ENCODE measurements at regions not wholly inside any gene's neighbourhood (a gene's known extent, or its start where the extent isn't known, plus 50 kb on each side); places are given as distances from the start of the nearest gene placed in this dataset.

DNA sequence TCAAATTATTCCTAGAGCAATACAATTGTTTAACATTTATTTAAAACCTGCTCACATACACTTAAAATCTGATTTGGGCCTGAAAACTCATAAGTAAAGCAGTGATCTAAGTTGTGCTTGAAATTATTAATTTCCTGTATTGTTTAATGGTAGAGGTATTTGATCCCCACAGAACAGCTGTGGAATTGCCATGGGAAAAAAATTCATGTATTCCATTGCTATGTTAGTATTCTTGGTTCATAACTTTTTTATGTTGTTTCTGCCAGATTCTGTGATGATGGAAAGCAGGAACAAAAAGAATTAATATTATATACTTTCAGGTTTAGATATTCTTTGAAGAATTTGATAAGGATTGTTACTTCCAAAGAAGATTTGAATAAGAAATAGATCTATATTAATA, 831.5 kb upstream of the NR2F2 start:
- DNase-seq (ENCODE audit: low spot score), result no peak

DNA sequence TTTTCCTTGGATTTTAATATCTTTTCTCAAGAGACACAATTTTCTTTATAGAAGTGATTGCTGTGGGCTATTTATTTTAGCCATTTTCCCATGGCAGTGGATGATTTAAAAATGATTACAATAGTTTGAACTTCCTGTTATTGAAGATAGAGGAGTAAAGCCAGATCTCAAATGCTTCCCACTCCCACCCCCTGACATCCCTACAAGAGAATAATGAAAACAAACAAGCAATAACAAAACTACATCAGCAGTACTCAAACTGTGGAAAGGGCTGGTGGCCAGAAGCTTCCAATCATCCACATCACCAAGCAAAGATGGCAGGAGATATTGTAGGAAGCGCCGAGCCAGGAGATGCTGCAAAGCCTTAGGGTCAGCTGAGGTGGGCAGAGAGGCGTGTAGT, 831.1 kb upstream of the NR2F2 start:
- DNase-seq (ENCODE audit: low spot score), result no peak

DNA sequence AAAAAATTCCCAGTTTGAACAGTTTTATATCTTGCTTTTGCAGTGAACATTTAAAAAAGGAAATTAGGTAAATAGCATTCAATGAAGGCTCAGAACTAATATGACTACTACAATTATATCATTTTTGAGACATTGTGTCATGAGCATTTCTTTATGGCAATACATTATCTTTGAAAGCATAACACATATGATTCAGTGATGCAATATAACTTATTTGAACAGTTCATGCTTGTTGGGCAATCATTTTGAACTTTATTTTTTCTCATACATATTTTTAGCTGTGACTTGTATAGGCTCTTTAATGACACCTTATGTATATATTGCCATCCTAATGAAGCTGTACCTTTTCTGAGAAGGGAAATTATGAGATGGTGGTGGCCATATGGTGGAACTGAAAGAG, 828.6 kb upstream of the NR2F2 start:
- DNase-seq (ENCODE audit: low spot score), result no peak

DNA sequence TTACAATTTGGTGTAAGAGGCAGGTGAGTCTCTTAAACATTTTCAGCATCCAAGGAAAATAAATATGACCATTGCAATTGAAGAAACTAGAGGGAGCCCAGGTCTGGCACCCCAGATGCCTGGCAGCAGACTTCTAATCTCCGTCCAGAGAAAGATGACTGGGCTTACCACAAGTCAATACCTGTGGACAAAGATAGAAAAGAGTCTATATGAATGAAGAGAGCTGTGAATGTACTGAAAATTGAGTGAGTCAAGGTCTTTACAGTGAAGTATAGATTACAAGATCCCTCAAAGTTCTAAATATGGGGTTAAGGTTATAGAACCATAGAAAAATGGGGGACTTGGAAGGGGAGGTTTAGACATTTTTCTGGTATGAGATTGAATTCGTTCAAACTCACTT, 827.4 kb upstream of the NR2F2 start:
- DNase-seq (ENCODE audit: low spot score), result no peak

DNA sequence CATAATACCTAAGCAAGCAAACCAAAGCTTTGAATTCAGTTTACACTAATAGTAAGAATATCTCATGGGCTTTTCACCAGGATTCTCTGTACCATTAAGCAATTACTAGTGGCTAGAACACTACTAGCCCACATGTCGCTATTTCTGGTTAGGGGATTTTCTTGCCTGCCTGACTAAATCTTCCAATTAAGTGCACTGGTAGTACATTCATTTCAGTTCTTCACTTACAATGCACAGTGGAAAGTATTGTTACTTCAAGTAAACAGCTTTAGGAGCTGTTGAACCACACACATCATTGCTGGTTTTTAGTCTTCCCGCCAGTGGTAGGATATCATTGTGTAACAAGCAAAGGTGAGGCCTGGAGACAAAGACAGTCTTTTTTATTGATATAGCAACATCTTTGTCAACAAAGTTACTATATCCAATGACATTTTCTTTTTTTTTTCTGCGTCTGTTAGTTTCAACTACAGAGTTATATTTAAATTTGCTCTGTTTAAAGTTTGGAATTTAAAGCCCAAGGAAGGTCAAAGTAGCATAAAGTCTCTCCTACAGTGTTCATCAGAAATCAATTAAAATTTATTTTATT, 826.8 kb upstream of the NR2F2 start:
- DNase-seq (ENCODE audit: low spot score), result no peak

DNA sequence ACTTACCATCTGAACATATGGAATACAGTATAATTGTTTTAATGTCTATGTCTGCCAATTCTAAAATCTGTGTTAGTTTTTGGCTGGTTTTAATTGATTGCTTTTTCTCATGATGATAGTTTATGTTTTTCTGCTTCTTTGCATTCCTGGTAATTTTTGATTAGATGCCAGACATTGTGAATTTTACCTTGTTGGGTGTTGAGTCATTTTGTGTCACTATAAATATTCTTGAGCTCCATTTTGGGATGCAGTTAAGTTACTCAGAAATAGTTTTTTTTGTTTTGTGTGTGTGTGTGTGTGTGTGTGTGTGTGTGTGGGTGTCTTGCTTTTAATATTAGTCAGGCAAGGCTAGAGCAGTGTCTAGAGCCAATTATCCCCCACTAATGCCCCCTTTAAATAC, 818.8 kb upstream of the NR2F2 start:
- DNase-seq (ENCODE audit: low spot score), result no peak

DNA sequence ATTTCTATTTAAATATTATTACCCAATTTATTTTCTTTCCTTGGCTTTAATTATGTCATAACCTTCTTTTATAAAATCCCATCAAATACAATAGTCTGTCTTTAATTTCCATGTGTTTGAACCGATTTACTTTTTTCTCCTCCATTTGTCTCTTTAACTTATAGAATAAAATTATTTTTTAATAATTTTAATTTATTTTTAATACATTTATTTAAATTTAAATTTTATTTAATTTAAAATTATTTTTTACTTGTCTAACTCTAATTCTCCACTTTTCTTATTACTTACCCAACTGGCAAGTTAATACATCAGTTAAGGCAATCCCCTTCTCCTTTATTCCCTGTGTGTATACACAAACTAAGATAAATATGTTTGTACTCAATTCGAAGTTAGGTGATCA, 817.6 kb upstream of the NR2F2 start:
- no peak for DNase-seq (ENCODE audit: low spot score)

DNA sequence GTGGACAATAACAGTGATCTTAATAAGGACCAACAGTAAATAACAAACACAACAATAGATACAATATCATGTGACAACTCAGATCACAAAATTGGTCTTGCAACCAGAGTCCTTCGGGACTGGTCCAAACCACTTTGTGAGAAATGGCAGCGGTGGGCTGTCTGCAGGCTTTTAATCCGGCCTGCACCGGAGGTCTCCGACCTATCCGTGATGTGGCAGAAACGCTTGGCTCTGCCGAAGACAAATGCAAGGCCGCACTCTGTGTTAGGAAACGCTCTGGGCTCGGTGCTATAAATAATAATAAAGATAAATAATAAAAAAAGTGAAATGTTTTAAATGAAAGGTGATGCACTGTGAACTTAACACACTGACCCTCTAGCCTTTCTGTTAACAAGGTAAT, 810.6 kb upstream of the NR2F2 start:
- no peak for DNase-seq (ENCODE audit: low spot score)

DNA sequence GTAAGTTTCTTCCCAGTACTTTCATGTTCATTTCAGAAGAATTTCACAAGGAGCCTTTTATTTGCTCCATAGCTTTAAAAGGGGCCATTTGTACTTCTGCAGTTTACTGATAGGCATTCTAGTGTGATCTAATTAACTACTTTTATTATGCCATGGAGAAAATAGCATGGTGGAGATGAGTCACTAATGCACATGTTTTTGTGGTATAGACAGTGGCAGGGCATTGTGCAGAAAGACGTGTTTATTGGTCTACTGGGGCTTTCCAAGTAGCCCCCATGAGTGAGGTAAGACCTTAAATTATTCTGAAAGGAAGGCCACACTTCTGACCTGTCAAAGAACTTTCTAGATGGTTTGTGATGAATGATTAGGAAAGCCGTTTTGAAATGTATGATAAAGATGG, 810.0 kb upstream of the NR2F2 start:
- DNase-seq (ENCODE audit: low spot score), result no peak

DNA sequence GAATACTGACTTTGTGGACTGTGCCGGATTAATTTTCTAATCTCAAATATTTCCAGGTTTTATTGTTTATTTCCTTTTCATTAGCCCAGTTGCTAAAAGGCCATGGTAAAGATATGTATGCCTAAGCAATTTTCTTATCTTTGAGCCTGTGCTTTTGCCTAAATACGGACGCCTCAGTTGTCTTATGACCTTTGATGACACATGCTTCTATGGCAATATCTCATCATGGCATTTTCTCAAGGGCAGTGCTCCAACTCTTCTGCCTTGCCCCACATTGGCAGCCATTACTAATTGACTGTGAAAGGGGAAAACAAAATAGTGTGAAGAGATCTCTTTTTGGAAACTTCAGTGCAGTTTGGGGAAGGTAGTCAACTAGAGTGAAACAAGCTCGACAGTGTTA, 809.6 kb upstream of the NR2F2 start:
- no peak for DNase-seq (ENCODE audit: low spot score)

DNA sequence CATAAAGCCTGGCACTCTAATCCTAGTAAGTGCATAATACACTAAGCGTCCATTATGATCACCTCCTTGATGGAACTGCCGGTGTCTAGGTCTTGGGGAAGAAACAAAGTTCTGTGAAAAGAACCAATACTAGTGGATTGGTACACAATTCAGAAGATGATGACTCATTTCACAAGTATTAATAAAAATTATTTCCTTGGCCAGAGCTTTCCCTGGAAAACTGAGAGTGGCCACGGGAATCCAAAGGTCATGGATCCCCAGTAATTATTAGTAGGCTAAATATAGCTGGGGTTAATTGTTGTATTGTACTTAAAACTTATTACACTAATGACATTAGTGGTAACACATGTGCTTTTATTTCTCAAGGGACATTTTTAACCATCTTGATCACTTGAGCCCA, 808.0 kb upstream of the NR2F2 start:
- no peak for DNase-seq (ENCODE audit: low spot score)

DNA sequence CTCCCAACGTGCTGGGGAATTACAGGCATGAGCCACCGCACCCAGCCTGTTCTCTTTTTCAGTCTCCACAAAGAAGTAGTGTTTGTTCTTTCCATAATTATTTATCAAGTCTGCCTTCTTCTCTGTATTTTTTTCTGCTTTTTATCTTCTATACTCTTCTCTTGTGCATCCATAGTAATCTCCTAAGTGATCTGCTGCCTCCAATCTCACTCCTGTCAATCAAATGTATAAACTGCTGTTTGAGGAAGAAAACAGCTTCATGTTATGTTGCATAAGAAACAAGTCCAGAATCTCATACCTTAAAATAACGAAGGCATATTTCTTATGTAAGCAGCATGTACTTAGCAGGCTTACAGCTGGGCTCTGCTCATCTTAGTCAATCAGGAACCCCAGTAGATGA, 801.6 kb upstream of the NR2F2 start:
- DNase-seq (ENCODE audit: low spot score), result no peak

DNA sequence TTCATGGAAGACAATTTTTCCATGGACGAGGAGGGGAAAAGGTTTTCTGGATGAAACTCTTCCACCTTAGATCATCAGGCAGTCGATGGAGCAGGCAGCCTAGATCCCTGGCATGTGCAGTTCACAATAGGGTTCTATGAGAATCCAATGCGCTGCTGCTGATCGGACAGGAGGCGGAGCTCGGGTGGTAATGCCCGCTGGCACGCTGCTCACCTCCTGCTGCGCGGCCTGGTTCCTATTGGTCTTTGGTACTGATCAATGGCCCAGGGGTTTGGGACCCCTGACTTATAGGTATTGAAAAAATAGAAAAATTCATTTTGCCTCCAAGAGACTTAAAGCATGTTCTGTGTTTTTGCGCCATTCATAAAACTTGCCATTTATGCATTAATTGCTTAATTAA, 793.9 kb upstream of the NR2F2 start:
- DNase-seq (ENCODE audit: low spot score), result no peak

DNA sequence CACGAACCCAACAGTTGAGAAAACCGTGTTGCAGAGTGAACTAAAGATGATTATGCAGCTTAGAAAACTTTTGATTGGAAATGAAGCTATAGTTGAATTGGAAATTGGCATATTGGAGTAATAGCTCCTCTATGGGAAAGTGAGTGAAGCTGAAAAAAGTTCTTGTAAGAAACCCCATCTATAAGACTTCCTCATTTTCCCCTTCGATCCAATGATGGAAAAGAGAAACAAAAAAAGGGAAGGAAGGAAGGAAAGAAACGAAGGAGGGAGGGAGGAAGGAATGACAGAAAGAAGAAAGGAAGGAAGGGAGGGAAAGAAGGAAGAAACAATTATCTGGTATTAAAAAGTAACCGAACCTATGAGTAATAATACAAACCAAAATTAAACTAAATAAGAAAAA, 791.8 kb upstream of the NR2F2 start:
- DNase-seq (ENCODE audit: low spot score), result no peak

DNA sequence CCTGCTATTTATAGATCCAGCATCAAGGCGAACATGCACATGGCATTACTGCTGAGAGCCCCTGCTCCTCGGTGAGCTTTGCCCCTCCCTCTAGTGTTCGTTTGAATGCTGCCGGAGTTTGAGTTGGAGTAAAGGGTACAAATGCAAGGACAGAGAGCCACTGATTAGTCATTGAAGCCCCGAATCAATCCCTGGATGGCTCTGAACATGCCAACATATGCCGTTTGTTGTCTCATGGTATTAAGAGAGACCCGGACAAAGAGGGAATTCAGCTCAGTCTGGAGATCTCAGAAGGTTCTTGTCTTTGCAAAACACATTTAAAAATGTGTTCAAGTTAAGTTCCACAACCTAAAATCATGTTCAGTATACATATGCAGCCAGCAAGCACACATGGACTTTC, 789.2 kb upstream of the NR2F2 start:
- DNase-seq (ENCODE audit: low spot score), result no peak

DNA sequence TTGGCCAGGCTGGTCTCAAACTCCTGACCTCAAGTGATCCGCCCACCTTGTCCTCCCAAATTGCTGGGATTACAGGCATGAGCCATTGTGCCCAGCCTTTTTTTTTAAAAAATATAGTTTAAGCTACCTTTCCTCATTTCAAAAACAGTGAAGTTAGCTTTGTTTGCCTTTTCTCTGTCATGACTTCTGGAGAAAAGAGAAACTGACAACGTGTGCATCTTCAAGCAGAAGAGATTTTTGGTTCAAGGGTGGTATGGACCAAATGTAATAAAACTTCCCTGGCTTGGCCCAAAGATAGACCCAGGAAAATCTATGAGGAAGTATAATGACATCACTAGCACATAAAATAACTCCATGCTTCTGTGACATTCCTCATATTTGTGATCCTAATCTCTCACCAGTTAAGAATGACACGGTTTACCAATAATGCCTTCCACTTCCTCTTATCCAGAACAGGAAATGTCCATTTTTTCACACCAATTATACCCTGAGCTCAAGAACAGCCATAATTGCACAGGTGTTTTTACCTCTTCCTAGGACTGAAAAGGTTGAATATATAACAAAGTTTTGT, 781.2 kb upstream of the NR2F2 start:
- DNase-seq (ENCODE audit: low spot score), result no peak

DNA sequence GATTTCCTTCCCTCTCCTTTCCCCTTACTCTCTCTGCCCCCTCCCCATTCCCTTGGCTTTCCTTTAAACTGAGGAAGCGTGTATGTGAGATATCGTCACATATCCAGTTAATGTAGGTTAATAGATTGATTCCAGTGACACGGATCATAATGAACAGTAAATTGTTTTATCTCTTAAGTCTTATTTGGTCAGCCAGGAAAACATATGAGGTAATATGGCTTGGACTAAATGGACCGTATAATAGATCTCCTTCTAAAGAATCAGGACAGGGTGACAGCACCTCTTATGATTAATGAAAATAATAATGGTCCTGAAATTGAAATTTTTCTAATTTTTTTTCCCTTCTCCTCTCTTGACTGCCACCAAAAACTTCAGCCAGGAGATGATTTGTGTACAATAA, 779.8 kb upstream of the NR2F2 start:
- DNase-seq (ENCODE audit: low spot score), result no peak

DNA sequence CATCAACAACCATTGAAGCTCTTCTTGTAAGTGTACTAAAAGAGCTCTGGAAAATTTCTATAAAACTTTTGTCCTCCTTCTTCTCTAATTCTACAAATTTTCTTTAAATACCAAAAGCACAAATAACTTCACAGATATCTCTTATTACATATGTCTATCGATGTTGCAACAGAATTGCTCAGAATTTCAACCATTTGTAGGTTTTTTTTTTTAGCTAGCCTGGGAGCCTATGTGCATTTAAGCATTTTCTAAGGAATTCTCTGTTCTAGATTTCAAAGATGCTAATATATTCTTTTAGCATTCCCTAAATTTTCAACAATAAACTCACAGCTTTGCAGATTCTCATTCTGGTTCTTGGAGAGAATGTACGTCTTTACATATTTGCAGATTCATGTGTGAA, 774.3 kb upstream of the NR2F2 start:
- DNase-seq (ENCODE audit: low spot score), result no peak

DNA sequence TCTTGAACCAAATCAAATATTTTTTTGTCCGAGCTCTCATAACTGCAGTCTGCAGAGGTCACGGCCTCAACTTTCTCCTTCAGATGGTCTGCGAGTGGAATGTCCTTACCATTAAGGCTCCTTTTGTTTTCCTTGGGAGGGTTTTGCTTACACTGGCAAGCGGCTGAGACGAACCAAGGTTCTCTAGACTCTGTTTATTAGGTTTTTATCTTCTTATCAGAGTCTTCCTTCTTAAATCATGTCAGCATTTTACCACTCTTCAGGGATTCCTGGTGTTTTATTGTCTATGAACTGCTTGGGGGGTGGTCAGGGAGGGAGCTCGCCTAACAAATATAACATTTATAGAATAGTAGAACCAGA, 773.7 kb upstream of the NR2F2 start:
- no peak for DNase-seq (ENCODE audit: low spot score)

DNA sequence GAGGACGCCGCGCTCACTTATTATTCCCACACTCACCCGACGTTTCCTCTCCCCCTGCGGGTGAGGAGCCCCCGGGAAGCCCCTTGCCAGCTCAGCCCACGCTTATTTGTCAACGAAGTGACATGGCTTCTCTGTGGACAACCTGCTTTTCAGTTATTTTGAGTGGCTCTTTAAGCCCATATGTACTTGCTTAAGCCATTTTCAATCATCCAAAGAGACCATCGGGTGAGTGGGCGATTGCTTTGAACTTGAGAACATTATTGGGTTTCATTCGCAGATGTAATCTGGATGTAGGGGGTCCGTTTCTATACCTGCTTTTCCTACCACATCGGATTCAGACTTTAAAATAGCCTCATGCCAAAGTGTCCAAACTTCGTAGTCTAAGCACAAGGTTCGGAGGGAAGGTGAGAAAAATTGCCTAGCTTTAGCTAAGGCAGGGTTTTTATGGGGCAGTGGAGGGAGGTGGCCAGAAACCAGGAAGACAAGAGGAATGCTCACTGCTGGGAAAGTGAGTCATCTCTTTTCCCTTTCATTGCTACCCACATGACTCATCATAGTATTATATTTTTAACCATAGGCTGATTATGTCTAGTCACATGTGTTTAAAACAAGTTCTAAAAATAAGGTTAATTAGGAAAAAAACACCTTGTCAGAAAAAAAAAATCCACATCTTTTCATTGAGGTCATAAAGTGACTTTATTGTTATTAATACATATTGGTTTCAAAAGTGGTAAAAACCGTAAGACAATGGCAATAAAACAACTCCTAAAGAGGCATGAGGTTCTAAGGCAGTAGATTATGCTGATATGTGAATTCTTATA, 773.1 kb upstream of the NR2F2 start:
- no peak for DNase-seq (ENCODE audit: low spot score)

DNA sequence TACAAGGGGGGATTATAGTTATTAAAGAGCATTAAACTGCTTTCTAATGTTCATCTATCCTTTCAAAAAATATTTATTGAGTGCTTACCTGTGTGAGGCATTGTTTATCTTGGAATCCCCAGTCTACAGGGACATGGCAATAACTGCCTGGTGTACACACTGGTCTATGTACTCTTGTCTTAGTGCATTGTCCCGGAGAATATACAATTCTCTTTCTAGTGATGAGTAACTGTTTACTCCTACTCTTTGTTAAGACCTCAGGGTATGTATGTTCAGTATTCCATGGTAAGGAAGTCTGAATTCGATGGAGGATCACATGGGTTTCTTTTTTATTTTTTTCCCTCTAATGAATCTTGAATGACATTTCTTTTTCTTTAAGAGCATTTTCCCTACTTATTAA, 772.4 kb upstream of the NR2F2 start:
- DNase-seq (ENCODE audit: low spot score), result no peak

DNA sequence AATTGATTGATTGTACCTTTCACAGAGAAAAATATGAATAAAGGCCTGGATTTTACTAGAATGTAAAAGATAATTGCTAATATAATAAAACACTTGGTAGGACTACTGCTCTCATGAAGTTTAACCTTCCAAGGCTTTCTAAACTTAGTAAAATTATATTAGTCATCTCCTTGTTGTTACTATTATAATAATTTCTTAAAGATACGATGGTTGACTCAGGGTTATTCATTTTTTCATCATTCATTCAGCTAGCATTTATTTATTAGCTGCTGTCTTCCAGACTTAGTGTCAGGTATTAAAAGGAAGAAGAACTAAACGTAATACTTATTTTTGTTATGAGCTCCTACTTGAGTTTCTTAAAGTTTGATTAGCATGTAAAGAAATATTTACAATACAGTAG, 771.6 kb upstream of the NR2F2 start:
- DNase-seq (ENCODE audit: low spot score), result no peak

DNA sequence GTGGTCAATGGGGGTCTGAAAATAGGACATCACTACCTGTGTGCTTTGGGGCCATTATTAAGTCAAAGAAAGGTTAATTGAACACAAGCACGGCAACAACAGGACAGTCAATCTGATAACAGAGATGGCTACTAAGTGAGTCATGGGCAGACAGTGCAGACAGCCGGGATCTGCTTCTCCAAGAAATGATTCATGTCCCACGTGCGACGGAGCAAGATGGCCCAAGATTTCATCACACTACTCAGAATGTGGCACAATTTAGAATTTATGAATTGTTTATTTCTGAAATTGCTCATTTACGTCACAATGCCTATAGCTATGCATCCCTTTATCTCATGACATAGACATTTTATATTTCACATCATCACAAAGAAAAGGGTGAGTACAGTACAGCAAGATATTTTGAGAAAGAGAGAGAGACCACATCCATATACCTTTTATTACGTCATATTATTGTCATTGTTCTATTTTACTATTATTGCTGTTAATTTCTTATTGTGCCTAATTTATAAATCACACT, 770.6 kb upstream of the NR2F2 start:
- no peak for DNase-seq (ENCODE audit: low spot score)

DNA sequence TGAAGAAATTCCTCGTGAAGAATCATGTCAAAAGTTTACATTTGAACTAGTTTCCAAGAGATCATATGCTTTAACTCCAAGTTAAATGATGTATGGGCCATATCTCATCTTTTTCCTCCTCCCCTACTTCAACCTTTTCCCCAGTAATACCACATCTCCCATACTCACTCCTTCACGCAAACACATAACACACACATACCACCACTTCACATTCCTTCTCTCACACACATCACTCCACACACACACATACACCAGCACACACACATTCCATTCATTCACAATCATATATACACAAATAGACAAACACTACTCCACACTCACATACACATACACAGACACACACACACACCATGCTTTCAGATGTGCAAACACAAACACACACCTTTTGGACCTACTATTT, 769.0 kb upstream of the NR2F2 start:
- DNase-seq (ENCODE audit: low spot score), result no peak

Measured in germinal center (tissue), 1 donor.